ENCODE measurements at regions not wholly inside any gene's neighbourhood (a gene's known extent, or its start where the extent isn't known, plus 50 kb on each side); places are given as distances from the start of the nearest gene placed in this dataset.

DNA sequence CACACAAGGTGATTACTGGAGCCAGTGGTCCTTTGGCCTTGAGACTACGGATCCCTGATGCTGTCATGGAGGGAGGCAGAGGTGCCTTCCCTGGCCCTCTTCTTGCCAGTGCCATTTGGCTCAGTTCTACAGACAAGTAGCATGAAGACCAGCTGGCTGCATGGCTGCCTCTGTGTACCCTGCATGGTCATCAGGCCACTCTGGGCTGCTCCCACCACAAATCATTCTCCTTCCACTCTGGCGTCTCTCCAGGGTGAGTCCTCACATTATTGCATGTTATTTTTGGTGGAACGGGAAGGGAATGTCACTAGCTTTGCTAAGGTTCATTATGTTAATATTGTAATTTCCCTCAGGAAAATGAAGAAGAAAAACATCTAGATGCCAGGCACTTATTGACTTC lies 229.8 kb downstream of the VAPA start:
- TF ChIP-seq, protein P1, sequence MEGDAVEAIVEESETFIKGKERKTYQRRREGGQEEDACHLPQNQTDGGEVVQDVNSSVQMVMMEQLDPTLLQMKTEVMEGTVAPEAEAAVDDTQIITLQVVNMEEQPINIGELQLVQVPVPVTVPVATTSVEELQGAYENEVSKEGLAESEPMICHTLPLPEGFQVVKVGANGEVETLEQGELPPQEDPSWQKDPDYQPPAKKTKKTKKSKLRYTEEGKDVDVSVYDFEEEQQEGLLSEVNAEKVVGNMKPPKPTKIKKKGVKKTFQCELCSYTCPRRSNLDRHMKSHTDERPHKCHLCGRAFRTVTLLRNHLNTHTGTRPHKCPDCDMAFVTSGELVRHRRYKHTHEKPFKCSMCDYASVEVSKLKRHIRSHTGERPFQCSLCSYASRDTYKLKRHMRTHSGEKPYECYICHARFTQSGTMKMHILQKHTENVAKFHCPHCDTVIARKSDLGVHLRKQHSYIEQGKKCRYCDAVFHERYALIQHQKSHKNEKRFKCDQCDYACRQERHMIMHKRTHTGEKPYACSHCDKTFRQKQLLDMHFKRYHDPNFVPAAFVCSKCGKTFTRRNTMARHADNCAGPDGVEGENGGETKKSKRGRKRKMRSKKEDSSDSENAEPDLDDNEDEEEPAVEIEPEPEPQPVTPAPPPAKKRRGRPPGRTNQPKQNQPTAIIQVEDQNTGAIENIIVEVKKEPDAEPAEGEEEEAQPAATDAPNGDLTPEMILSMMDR (IDR thresholded peaks at IDR 0.05; ENCODE audit: insufficient read depth, low read length, severe bottlenecking), result no peak
- DNase-seq (ENCODE audit: low read depth), result no peak

DNA sequence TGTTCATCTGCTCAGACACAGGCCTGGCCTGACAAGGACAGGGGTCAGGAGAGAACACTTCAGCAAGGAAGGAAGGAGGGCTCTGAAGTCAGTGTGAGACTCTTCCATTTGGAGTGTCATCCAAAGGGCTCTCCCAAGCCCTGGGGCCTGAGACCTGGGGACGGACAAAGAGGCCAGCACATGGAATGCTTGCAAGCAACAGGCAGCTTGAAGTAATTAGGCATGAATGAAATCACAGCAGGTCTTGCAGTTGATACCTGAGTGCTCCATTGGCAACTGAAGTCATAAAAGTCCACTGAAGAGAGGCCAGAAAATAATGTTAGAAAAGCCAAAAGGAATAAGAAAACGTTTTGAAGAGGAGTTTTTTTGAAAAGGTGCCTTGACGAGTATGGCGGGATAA lies 231.7 kb downstream of the VAPA start:
- DNase-seq (ENCODE audit: low read depth) (no peak), FAIRE-seq (no peak)
- TF ChIP-seq, protein P1 (IDR thresholded peaks at IDR 0.05; ENCODE audit: insufficient read depth, low read length, severe bottlenecking), result no peak
- Histone ChIP-seq H3K4me3 (ENCODE audit: low read depth, low read length) (no peak overlapping the region), H3K27me3 (ENCODE audit: control insufficient read depth, insufficient read depth, low read length) (no peaks in the 10 kb centered on the region), H3K36me3 (ENCODE audit: control insufficient read depth, insufficient read depth, low read length) (no peaks in the 10 kb centered on the region)

More for the DNA sequence above, 229.8 kb downstream of the VAPA start:
- no peak for FAIRE-seq
- Histone ChIP-seq H3K36me3 (ENCODE audit: control insufficient read depth, insufficient read depth, low read length) (no peaks in the 10 kb centered on the region), H3K4me3 (ENCODE audit: low read depth, low read length) (no peak overlapping the region), H3K27me3 (ENCODE audit: control insufficient read depth, insufficient read depth, low read length) (no peaks in the 10 kb centered on the region)

DNA sequence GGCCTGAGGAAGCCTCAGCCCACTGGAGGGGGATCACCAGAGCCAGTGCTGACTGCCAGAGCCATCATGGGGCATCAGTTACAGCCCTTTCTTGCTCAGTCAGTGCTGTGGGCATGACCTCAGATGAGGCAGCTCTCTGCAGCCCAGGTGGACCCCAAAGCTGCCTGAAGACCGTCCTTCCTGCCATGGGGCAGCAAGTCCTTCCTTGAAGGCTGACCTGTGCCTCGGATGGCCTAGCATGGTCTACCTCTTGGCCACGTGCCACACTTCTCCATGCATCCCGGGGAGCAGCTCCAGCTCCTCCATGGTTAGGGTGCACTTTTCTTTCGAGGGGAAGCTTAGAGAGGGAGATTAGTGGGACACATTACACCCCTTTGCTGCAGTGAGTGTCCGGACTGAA lies 233.4 kb downstream of the VAPA start:
- Histone ChIP-seq H3K27me3 (ENCODE audit: control insufficient read depth, insufficient read depth, low read length) (no peaks in the 10 kb centered on the region), H3K36me3 (ENCODE audit: control insufficient read depth, insufficient read depth, low read length) (no peaks in the 10 kb centered on the region), H3K4me3 (ENCODE audit: low read depth, low read length) (no peak overlapping the region)
- DNase-seq (ENCODE audit: low read depth) (no peak), FAIRE-seq (no peak)
- TF ChIP-seq, protein P1 (IDR thresholded peaks at IDR 0.05; ENCODE audit: insufficient read depth, low read length, severe bottlenecking), result no peak

DNA sequence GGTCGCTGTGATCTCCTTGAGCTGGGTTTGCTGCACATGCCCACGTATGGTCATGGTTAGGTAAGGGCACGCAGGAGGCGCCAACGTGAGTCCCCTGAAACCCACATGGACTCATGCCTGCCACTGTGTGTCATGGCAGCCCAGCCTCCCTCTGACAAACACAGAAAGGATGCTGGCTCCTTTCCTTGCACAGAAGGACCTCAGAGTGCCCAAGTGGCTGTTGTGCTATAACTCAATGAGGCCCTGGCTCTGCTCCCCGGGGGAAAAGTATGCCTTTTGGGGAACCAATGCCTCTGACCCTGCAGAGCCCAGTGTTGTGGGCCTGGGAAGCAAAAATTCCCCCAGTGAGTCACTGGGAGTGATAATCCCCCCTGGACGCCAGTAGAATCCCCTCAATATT lies 233.9 kb downstream of the VAPA start:
- Histone ChIP-seq H3K4me3 (ENCODE audit: low read depth, low read length) (no peak overlapping the region), H3K27me3 (ENCODE audit: control insufficient read depth, insufficient read depth, low read length) (no peaks in the 10 kb centered on the region), H3K36me3 (ENCODE audit: control insufficient read depth, insufficient read depth, low read length) (no peaks in the 10 kb centered on the region)
- FAIRE-seq (no peak), DNase-seq (ENCODE audit: low read depth) (no peak)
- TF ChIP-seq, protein P1 (IDR thresholded peaks at IDR 0.05; ENCODE audit: insufficient read depth, low read length, severe bottlenecking), result no peak

DNA sequence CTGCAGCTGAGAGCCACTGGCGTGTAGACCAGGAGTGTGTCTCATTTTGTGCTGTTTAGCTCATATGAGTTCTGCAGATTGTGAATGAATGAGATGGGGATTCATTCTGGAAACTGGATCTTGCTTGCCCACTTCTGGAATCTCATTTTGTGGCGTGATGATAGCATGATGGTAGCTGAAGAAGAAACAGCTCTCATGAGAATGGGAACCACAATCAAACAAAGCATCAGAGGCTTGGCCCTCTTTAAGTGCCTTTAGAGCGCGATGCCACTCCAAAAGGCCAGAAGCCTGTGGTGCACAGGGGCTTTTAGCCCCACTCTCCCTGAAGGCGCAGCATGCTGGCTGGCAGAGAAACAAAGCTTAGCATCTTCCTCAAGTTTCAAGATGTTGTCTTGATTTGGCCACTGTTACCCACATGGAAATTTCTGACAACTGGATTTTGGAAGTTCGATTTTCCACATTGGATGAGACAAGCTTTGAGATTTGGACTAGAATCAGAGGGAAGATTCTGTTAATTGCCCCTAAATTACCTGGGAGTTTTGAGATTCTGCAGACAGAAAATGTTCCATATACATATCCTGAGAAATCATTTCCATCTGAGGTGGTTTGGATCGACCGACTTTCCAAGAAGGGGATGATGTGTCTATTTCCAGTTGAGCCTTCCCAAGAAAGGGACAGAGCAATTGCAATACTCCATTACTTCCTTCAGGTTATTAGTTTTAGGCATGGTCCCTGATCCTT lies 234.5 kb downstream of the VAPA start:
- no peak for DNase-seq (ENCODE audit: low read depth)
- H3K36me3 ChIP-seq (ENCODE audit: control insufficient read depth, insufficient read depth, low read length), result no peaks in the 10 kb centered on the region
- FAIRE-seq, result no peak
- no peak overlapping the region for H3K4me3 ChIP-seq (ENCODE audit: low read depth, low read length)
- TF ChIP-seq, protein P1 (IDR thresholded peaks at IDR 0.05; ENCODE audit: insufficient read depth, low read length, severe bottlenecking), result no peak
- no peaks in the 10 kb centered on the region for H3K27me3 ChIP-seq (ENCODE audit: control insufficient read depth, insufficient read depth, low read length)

Measured in bronchial epithelial cell (primary cell).